Ishikawa (cell line): ENCODE measurements at regions not wholly inside any gene's neighbourhood (a gene's known extent, or its start where the extent isn't known, plus 50 kb on each side); places are given as distances from the start of the nearest gene placed in this dataset.

Experiments
- CEBPB ChIP-seq: IDR thresholded peaks from 2 replicates; pipeline ENCODE4 v1.6.1; 2012
- EGR1 ChIP-seq: IDR thresholded peaks from 2 replicates; pipeline ENCODE4 v1.6.1; 2012
- FOXM1 ChIP-seq: IDR thresholded peaks from 2 replicates; pipeline ENCODE4 v1.6.1; 2012; ENCODE audit warnings: low read depth, borderline replicate concordance
- RAD21 ChIP-seq: IDR thresholded peaks from 2 replicates; pipeline ENCODE4 v1.6.1; 2012; ENCODE audit warnings: low read depth
- TAF1 ChIP-seq: IDR thresholded peaks from 2 replicates; pipeline ENCODE4 v1.6.1; 2012; ENCODE audit warnings: low read depth, mild to moderate bottlenecking
- YY1 ChIP-seq: IDR thresholded peaks from 2 replicates; pipeline ENCODE4 v1.6.1; 2012; ENCODE audit warnings: low read depth

DNA sequence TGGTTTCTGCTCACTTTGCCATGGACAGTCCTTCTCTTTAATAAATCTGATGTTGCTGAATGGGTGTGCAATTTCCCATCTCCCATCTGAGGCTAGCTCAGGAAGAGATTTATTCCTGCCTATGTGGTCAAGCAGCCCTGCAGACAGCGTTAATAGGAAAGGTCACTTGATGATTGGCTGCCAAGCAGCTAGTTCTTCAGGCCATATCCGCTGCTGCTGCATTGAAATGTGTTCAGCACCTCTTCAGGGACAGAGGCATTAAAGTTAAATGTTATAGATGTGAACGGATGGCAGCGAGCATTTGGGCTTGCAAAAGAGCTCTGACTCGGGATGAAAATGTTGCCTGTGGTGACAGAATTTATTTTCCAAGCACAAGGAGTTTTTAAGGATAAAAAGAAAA is 474.2 kb downstream of the PIK3C3 start:
- TF ChIP-seq TAF1, result no peak
- no peak for TF ChIP-seq YY1
- no peak for TF ChIP-seq RAD21
- no peak for TF ChIP-seq FOXM1
- no peak for TF ChIP-seq EGR1
- TF ChIP-seq CEBPB, result no peak
